22Rv1 (cell line): ENCODE measurements at regions not wholly inside any gene's neighbourhood (a gene's known extent, or its start where the extent isn't known, plus 50 kb on each side); places are given as distances from the start of the nearest gene placed in this dataset.

Experiments used
- CTCF ChIP-seq: fragments of 450-650 bp; IDR thresholded peaks from 2 replicates; pipeline ENCODE4 v1.5.1; 2017; ENCODE audit warnings: mild to moderate bottlenecking
- ZFX ChIP-seq: fragments of 450-650 bp; IDR thresholded peaks from 2 replicates; pipeline ENCODE4 v1.6.1; 2017; ENCODE audit warnings: antibody characterized with exemption, borderline replicate concordance

- TF ChIP-seq CTCF (no peak), ZFX (no peak)
Measured at GRCh38 chr19:27751044-27751391, 1461.9 kb downstream of the UQCRFS1 start.
